HEK293T (cell line): ENCODE measurements at regions not wholly inside any gene's neighbourhood (a gene's known extent, or its start where the extent isn't known, plus 50 kb on each side); places are given as distances from the start of the nearest gene placed in this dataset.
A peak's percentile ranks its signal among the peaks of the same experiment; 100 is the strongest.
"Not testable (repeated sequence)": the region's sequence is repeated elsewhere in the genome, so short reads cannot be mapped to it uniquely, and the experiment has no call there.

Experiments used
- CTCF ChIA-PET: fragments of 350-600 bp; formaldehyde crosslinking; extraction: SDS; loops from one replicate; lab custom pipeline; 2021; ENCODE audit warnings: antibody characterized with exemption, inconsistent platforms; lab: Yijun Ruan, JAX
- POLR2A ChIA-PET: fragments of 350-600 bp; formaldehyde crosslinking; extraction: SDS; loops from one replicate; lab custom pipeline; 2020; ENCODE audit warnings: antibody characterized with exemption, inconsistent platforms; lab: Yijun Ruan, JAX
- DNase-seq: peaks from one replicate; pipeline ENCODE4 v3.0.0; 2012; ENCODE audit warnings: mixed read lengths; ENCODE audit errors: extremely low spot score
- ARNT ChIP-seq: fragments of 450-650 bp; IDR thresholded peaks from 2 replicates; pipeline ENCODE4 v1.6.1; 2017; ENCODE audit warnings: mild to moderate bottlenecking
- BHLHE40 ChIP-seq: fragments of 450-650 bp; IDR thresholded peaks from 2 replicates; pipeline ENCODE4 v1.6.1; 2016; ENCODE audit warnings: mild to moderate bottlenecking, moderate library complexity, borderline replicate concordance
- CTBP1 ChIP-seq: fragments of 450-650 bp; IDR thresholded peaks from 2 replicates; pipeline ENCODE4 v1.6.1; 2016; ENCODE audit warnings: borderline replicate concordance
- ELF4 ChIP-seq: fragments of 450-650 bp; IDR thresholded peaks from 2 replicates; pipeline ENCODE4 v1.6.1; 2017; ENCODE audit warnings: antibody characterized with exemption
- FOXA1 ChIP-seq: fragments of 450-650 bp; IDR thresholded peaks from 2 replicates; pipeline ENCODE4 v1.6.1; 2016; ENCODE audit warnings: mild to moderate bottlenecking
- FOXK2 ChIP-seq: fragments of 450-650 bp; IDR thresholded peaks from 2 replicates; pipeline ENCODE4 v1.6.1; 2016; ENCODE audit warnings: mild to moderate bottlenecking
- FOXM1 ChIP-seq: fragments of 450-650 bp; IDR thresholded peaks from 2 replicates; pipeline ENCODE4 v1.6.1; 2017; ENCODE audit warnings: mild to moderate bottlenecking, borderline replicate concordance
- HDGF ChIP-seq: fragments of 450-650 bp; IDR thresholded peaks from 2 replicates; pipeline ENCODE4 v1.6.1; 2017; ENCODE audit warnings: antibody characterized with exemption, borderline replicate concordance
- L3MBTL2 ChIP-seq: fragments of 450-650 bp; conservative IDR thresholded peaks from 2 replicates; pipeline ENCODE4 v1.6.1; 2016; ENCODE audit warnings: mild to moderate bottlenecking
- LEF1 ChIP-seq: fragments of 450-650 bp; IDR thresholded peaks from 2 replicates; pipeline ENCODE4 v1.6.1; 2017; ENCODE audit warnings: mild to moderate bottlenecking, borderline replicate concordance
- NFRKB ChIP-seq: fragments of 450-650 bp; IDR thresholded peaks from 2 replicates; pipeline ENCODE4 v1.6.1; 2016; ENCODE audit warnings: mild to moderate bottlenecking, moderate library complexity
- PKNOX1 ChIP-seq: fragments of 450-650 bp; IDR thresholded peaks from 2 replicates; pipeline ENCODE4 v1.6.1; 2016
- SP1 ChIP-seq: fragments of 450-650 bp; IDR thresholded peaks from 2 replicates; pipeline ENCODE4 v1.6.1; 2017
- SUZ12 ChIP-seq: fragments of 450-650 bp; IDR thresholded peaks from 2 replicates; pipeline ENCODE4 v1.6.1; 2016; ENCODE audit warnings: mild to moderate bottlenecking
- TARDBP ChIP-seq: fragments of 450-650 bp; IDR thresholded peaks from 2 replicates; pipeline ENCODE4 v1.6.1; 2016
- ZNF384 ChIP-seq: fragments of 450-650 bp; IDR thresholded peaks from 2 replicates; pipeline ENCODE4 v1.6.1; 2016

GRCh38 chr14:99036611-99037293 lies 235.2 kb downstream of the BCL11B start:
- ChIA-PET POLR2A (no interaction called here), CTCF (interaction anchor here (0.7 to 1.1 kb wide), 2 partner anchors 17 to 197 kb away, joined by 3 read pairs; no protein-coding TSS in a partner anchor)
- DNase-seq: no peak
- TF ChIP-seq L3MBTL2 (no peak), LEF1 (no peak), TARDBP (no peak), SUZ12 (no peak), FOXM1 (no peak), ELF4 (no peak), ARNT (no peak), BHLHE40 (no peak), SP1 (no peak), PKNOX1 (no peak), FOXK2 (no peak), NFRKB (no peak), FOXA1 (no peak), ZNF384 (no peak), HDGF (no peak), CTBP1 (no peak)

- CTCF ChIA-PET, POLR2A ChIA-PET, DNase-seq: not testable (repeated sequence)
Observed at GRCh38 chr14:99037326-99037725, 234.7 kb downstream of the BCL11B start.

GRCh38 chr14:99037777-99038430 lies 234.1 kb downstream of the BCL11B start:
- POLR2A ChIA-PET: no interaction called here
- DNase-seq: peak; percentile 32
- CTCF ChIA-PET: interaction anchor here (0.7 kb wide), 2 partner anchors 296 to 428 kb away, joined by 3 read pairs; no protein-coding TSS in a partner anchor
- TF ChIP-seq FOXM1: no peak
- no peak for TF ChIP-seq TARDBP
- no peak for TF ChIP-seq FOXK2
- no peak for TF ChIP-seq PKNOX1
- TF ChIP-seq FOXA1: no peak
- no peak for TF ChIP-seq HDGF
- no peak for TF ChIP-seq ZNF384
- no peak for TF ChIP-seq SUZ12
- no peak for TF ChIP-seq ELF4

GRCh38 chr14:99038431-99038820 lies 233.6 kb downstream of the BCL11B start:
- CTCF ChIA-PET: interaction anchor here (0.7 kb wide), 3 partner anchors 11 to 427 kb away, joined by 3 read pairs; no protein-coding TSS in a partner anchor
- POLR2A ChIA-PET: no interaction called here
- TF ChIP-seq LEF1 (no peak), FOXA1 (no peak), BHLHE40 (no peak), PKNOX1 (no peak), HDGF (no peak), ARNT (no peak), FOXM1 (no peak), TARDBP (no peak), ZNF384 (no peak)
- no peak for DNase-seq

GRCh38 chr14:99039331-99040041 lies 232.5 kb downstream of the BCL11B start:
- POLR2A ChIA-PET: no interaction called here
- no peak for TF ChIP-seq ZNF384
- TF ChIP-seq LEF1: no peak
- no peak for TF ChIP-seq FOXA1
- TF ChIP-seq FOXK2: no peak
- TF ChIP-seq L3MBTL2: no peak
- no peak for TF ChIP-seq HDGF
- no peak for TF ChIP-seq SP1
- TF ChIP-seq FOXM1: no peak
- no peak for TF ChIP-seq PKNOX1
- TF ChIP-seq SUZ12: no peak
- no peak for TF ChIP-seq TARDBP
- no peak for TF ChIP-seq NFRKB
- no peak for TF ChIP-seq CTBP1
- no peak for TF ChIP-seq BHLHE40
- TF ChIP-seq ARNT: no peak
- TF ChIP-seq ELF4: no peak
- DNase-seq: no peak
- CTCF ChIA-PET: interaction anchor here (0.5 kb wide), 1 partner anchor 214 kb away, joined by 3 read pairs; no protein-coding TSS in a partner anchor
